H1 (cell line): ENCODE measurements at regions not wholly inside any gene's neighbourhood (a gene's known extent, or its start where the extent isn't known, plus 50 kb on each side); places are given as distances from the start of the nearest gene placed in this dataset.

Experiments
- CTCF ChIA-PET: fragments of 300-600 bp; sonication (Branson Sonifier 250); formaldehyde crosslinking; loops from one replicate; lab custom pipeline; 2021; ENCODE audit not compliant: partially characterized antibody; lab: Charles Lee
- POLR2A ChIA-PET: fragments of 300-600 bp; sonication (Branson Sonifier 250); formaldehyde crosslinking; loops from one replicate; lab custom pipeline; 2021; ENCODE audit warnings: inconsistent platforms; ENCODE audit not compliant: partially characterized antibody; lab: Charles Lee
- DNase-seq, 2 experiments: peaks; one replicate each; pipeline versions ENCODE4 v3.0.0 to v3.0.0-alpha.2; 2010 to 2022; ENCODE audit warnings: low spot score in 2 of 2, low read depth in 1 of 2, mixed read lengths in 1 of 2
- FAIRE-seq: peaks from 2 replicates; lab custom pipeline; 2011; peaks lifted over from hg19 to GRCh38; lab: Jason Lieb, UNC
- H2AFZ ChIP-seq: 2 replicates; pipeline ENCODE4 v1.8.1; 2012; ENCODE audit warnings: low read length, inconsistent platforms
- H2AK5ac ChIP-seq: 2 replicates; pipeline ENCODE4 v1.6.1; 2013; ENCODE audit warnings: low read depth, low read length
- H2BK120ac ChIP-seq: replicated peaks from 2 replicates; pipeline ENCODE3; 2013; ENCODE audit warnings: low read depth, low read length, inconsistent platforms
- H2BK12ac ChIP-seq: 2 replicates; pipeline ENCODE4 v1.6.1; 2013; ENCODE audit warnings: low read depth, low read length
- H2BK15ac ChIP-seq: 2 replicates; pipeline ENCODE4 v1.6.1; 2013; ENCODE audit warnings: low read length
- H2BK20ac ChIP-seq: 2 replicates; pipeline ENCODE4 v1.6.1; 2013; ENCODE audit warnings: low read length
- H2BK5ac ChIP-seq: 2 replicates; pipeline ENCODE4 v1.6.1; 2013; ENCODE audit warnings: low read depth, low read length
- H3K14ac ChIP-seq: 2 replicates; pipeline ENCODE4 v1.6.1; 2013; ENCODE audit warnings: inconsistent platforms; ENCODE audit not compliant: insufficient read length
- H3K18ac ChIP-seq: 2 replicates; pipeline ENCODE4 v1.6.1; 2013; ENCODE audit warnings: low read length; ENCODE audit errors: extremely low read depth
- H3K23ac ChIP-seq: 2 replicates; pipeline ENCODE4 v1.6.1; 2013; ENCODE audit warnings: inconsistent platforms; ENCODE audit not compliant: insufficient read length
- H3K23me2 ChIP-seq: 2 replicates; pipeline ENCODE4 v1.6.1; 2013; ENCODE audit warnings: low read depth, low read length
- H3K27ac ChIP-seq: 2 replicates; pipeline ENCODE4 v1.6.1; 2011; ENCODE audit warnings: low read depth, low read length, inconsistent platforms
- H3K27me3 ChIP-seq, 4 experiments: replicated peaks in 1 of 4; 1 replicate in 1 of 4; 2 replicates in 3 of 4; pipeline versions ENCODE4 v1.6.1 to v1.8.1; 2011 to 2013; ENCODE audit warnings: low read length in 3 of 4, mild to moderate bottlenecking in 3 of 4, inconsistent platforms in 2 of 4, mixed read lengths in 2 of 4, moderate library complexity in 1 of 4; ENCODE audit not compliant: control insufficient read depth in 3 of 4, insufficient read depth in 3 of 4; ENCODE audit errors: extremely low read depth in 1 of 4
- H3K36me3 ChIP-seq, 4 experiments: 2 replicates each; pipeline versions ENCODE4 v1.6.1 to v1.8.1; 2011 to 2013; ENCODE audit warnings: mild to moderate bottlenecking in 4 of 4, low read length in 3 of 4, moderate library complexity in 2 of 4, control low read depth in 1 of 4, inconsistent platforms in 1 of 4; ENCODE audit not compliant: insufficient read depth in 4 of 4, control insufficient read depth in 2 of 4
- H3K4ac ChIP-seq: replicated peaks from 2 replicates; pipeline ENCODE3; 2013; ENCODE audit warnings: low read length, low read depth, mixed read lengths, inconsistent platforms; ENCODE audit not compliant: insufficient read length
- H3K4me1 ChIP-seq, 4 experiments: replicated peaks in 1 of 4; 1 replicate in 1 of 4; 2 replicates in 3 of 4; pipeline versions ENCODE4 v1.6.1 to v1.8.1; 2011 to 2013; ENCODE audit warnings: low read length in 3 of 4, inconsistent platforms in 2 of 4, mixed read lengths in 1 of 4; ENCODE audit not compliant: insufficient read depth in 4 of 4, control insufficient read depth in 3 of 4
- H3K4me2 ChIP-seq, 2 experiments: 2 replicates each; pipeline versions ENCODE4 v1.6.1 to v1.8.1; 2011 to 2013; ENCODE audit warnings: low read depth in 2 of 2, low read length in 2 of 2, control low read depth in 1 of 2, inconsistent platforms in 1 of 2, mild to moderate bottlenecking in 1 of 2; ENCODE audit not compliant: insufficient read depth in 1 of 2
- H3K4me3 ChIP-seq, 4 experiments: fragments of 200-600, 300-600 bp in 1 of 4; sonication (generic), shearing (Covaris generic), sonication (Bioruptor Twin) in 1 of 4; 2 replicates each; pipeline versions ENCODE4 v1.5.1 to v1.8.1; 2011 to 2016; ENCODE audit warnings: low read length in 4 of 4, low read depth in 3 of 4, control low read depth in 2 of 4, inconsistent platforms in 2 of 4, mild to moderate bottlenecking in 2 of 4, mixed read lengths in 1 of 4, moderate library complexity in 1 of 4; ENCODE audit not compliant: insufficient read depth in 2 of 4; ENCODE audit errors: extremely low read depth in 1 of 4
- H3K56ac ChIP-seq: replicated peaks from 2 replicates; pipeline ENCODE3; 2013; ENCODE audit warnings: low read depth, mild to moderate bottlenecking, mixed read lengths, low read length, inconsistent platforms; ENCODE audit not compliant: insufficient read length
- H3K79me1 ChIP-seq: 2 replicates; pipeline ENCODE4 v1.6.1; 2013; ENCODE audit warnings: low read depth, low read length, control low read depth
- H3K79me2 ChIP-seq, 2 experiments: 2 replicates each; pipeline versions ENCODE4 v1.6.1 to v1.8.1; 2012 to 2013; ENCODE audit warnings: low read length in 2 of 2, mild to moderate bottlenecking in 2 of 2, inconsistent platforms in 1 of 2; ENCODE audit not compliant: insufficient read depth in 2 of 2, control insufficient read depth in 1 of 2
- H3K9ac ChIP-seq, 4 experiments: replicated peaks in 1 of 4; 1 replicate in 1 of 4; 2 replicates in 3 of 4; pipeline versions ENCODE4 v1.6.1 to v1.8.1; 2011 to 2013; ENCODE audit warnings: low read depth in 3 of 4, low read length in 3 of 4, control low read depth in 2 of 4, mild to moderate bottlenecking in 2 of 4, moderate library complexity in 2 of 4, inconsistent platforms in 1 of 4; ENCODE audit errors: extremely low read depth in 1 of 4
- H3K9me3 ChIP-seq, 2 experiments: 2 replicates each; pipeline versions ENCODE4 v1.6.1 to v1.8.1; 2012 to 2013; ENCODE audit warnings: mild to moderate bottlenecking in 2 of 2, moderate library complexity in 2 of 2, control low read depth in 1 of 2, inconsistent platforms in 1 of 2, low read depth in 1 of 2, low read length in 1 of 2, mixed read lengths in 1 of 2; ENCODE audit not compliant: insufficient read depth in 2 of 2
- H4K20me1 ChIP-seq, 2 experiments: replicated peaks in 1 of 2; 2 replicates each; pipeline versions ENCODE3 to v1.8.1; 2011 to 2013; ENCODE audit warnings: inconsistent platforms in 2 of 2, low read length in 2 of 2, mild to moderate bottlenecking in 1 of 2; ENCODE audit not compliant: insufficient read depth in 2 of 2, control insufficient read depth in 1 of 2
- H4K5ac ChIP-seq: 2 replicates; pipeline ENCODE4 v1.6.1; 2013; ENCODE audit warnings: low read length, low read depth, mixed read lengths, inconsistent platforms; ENCODE audit not compliant: insufficient read length
- H4K8ac ChIP-seq: 2 replicates; pipeline ENCODE4 v1.8.0; 2013; ENCODE audit warnings: mild to moderate bottlenecking, moderate library complexity, low read length, inconsistent platforms; ENCODE audit not compliant: insufficient read depth; ENCODE audit errors: extremely low read depth
- H4K91ac ChIP-seq: replicated peaks from 2 replicates; pipeline ENCODE3; 2013; ENCODE audit warnings: low read length, mixed read lengths, inconsistent platforms; ENCODE audit not compliant: insufficient read length
- CEBPB ChIP-seq: IDR thresholded peaks from 2 replicates; pipeline ENCODE4 v1.6.1; 2012; ENCODE audit warnings: low read depth, low read length
- CTBP2 ChIP-seq: IDR thresholded peaks from 2 replicates; pipeline ENCODE4 v1.7.0; 2011; ENCODE audit warnings: borderline replicate concordance, mild to moderate bottlenecking, moderate library complexity, mixed read lengths, low read length; ENCODE audit not compliant: insufficient read depth, insufficient read length
- EZH2 ChIP-seq: fragments of 200-600 bp; sonication (generic); IDR thresholded peaks from 2 replicates; pipeline ENCODE4 v1.7.1; 2012; ENCODE audit warnings: low read depth, mild to moderate bottlenecking, moderate library complexity, low read length, inconsistent platforms; ENCODE audit not compliant: severe bottlenecking
- GTF2F1 ChIP-seq: IDR thresholded peaks from 2 replicates; pipeline ENCODE4 v1.6.1; 2012; ENCODE audit warnings: low read depth, low read length, improper control_type of control experiment, borderline replicate concordance
- KDM4A ChIP-seq: IDR thresholded peaks from one replicate; pipeline ENCODE4 v1.7.1; 2012; ENCODE audit warnings: low read depth, mild to moderate bottlenecking, moderate library complexity, low read length, inconsistent platforms; ENCODE audit not compliant: severe bottlenecking
- POLR2A ChIP-seq, 2 experiments: IDR thresholded peaks; 1 replicate in 1 of 2; 2 replicates in 1 of 2; pipeline ENCODE4 v1.6.1; 2011; ENCODE audit warnings: low read depth in 2 of 2, low read length in 2 of 2, mild to moderate bottlenecking in 2 of 2; ENCODE audit errors: control extremely low read depth in 1 of 2
- RNF2 ChIP-seq: fragments of 200-900, 300-1000 bp; sonication (generic); IDR thresholded peaks from 2 replicates; pipeline ENCODE4 v1.7.1; 2016; ENCODE audit warnings: borderline replicate concordance, low read depth, mild to moderate bottlenecking, antibody characterized with exemption, low read length; ENCODE audit not compliant: poor library complexity, severe bottlenecking; ENCODE audit errors: missing control alignments
- SAP30 ChIP-seq: fragments of 300-600 bp; sonication (generic); IDR thresholded peaks from 2 replicates; pipeline ENCODE4 v1.7.1; 2012; ENCODE audit warnings: low read length, moderate library complexity, mild to moderate bottlenecking, inconsistent platforms; ENCODE audit not compliant: insufficient read depth, insufficient replicate concordance
- SIN3A ChIP-seq, 2 experiments: IDR thresholded peaks in 1 of 2; conservative IDR thresholded peaks in 1 of 2; 2 replicates each; pipeline ENCODE4 v1.6.1; 2011 to 2012; ENCODE audit warnings: low read length in 2 of 2, improper control_type of control experiment in 1 of 2, low read depth in 1 of 2, mild to moderate bottlenecking in 1 of 2
- SP2 ChIP-seq: IDR thresholded peaks from 2 replicates; pipeline ENCODE4 v1.6.1; 2012; ENCODE audit warnings: mild to moderate bottlenecking, low read length, inconsistent platforms
- ZNF274 ChIP-seq: IDR thresholded peaks from 2 replicates; pipeline ENCODE4 v1.7.0; 2012; ENCODE audit warnings: low read length, borderline replicate concordance; ENCODE audit errors: extremely low read depth
- WGBS, 2 experiments: shearing (Covaris generic) in 1 of 2; methylation state at CpG; one replicate each; pipeline versions ENCODE4 v1.1.6 to v1.1.7; 2013 to 2015; ENCODE audit warnings: low lambda C conversion rate in 2 of 2, mixed read lengths in 2 of 2, inconsistent platforms in 1 of 2, low coverage in 1 of 2, missing lambda C conversion rate in 1 of 2; ENCODE audit not compliant: insufficient replicate concordance in 2 of 2, insufficient coverage in 1 of 2, insufficient read length in 1 of 2; ENCODE audit errors: extremely low coverage in 1 of 2, missing lambda C conversion rate in 1 of 2; 5-methylcytosine and 5-hydroxymethylcytosine counted together
- TF ChIP-seq, protein P1 (sequence below): IDR thresholded peaks from 2 replicates; pipeline ENCODE4 v1.6.1; 2011; ENCODE audit warnings: low read length, improper control_type of control experiment

DNA sequence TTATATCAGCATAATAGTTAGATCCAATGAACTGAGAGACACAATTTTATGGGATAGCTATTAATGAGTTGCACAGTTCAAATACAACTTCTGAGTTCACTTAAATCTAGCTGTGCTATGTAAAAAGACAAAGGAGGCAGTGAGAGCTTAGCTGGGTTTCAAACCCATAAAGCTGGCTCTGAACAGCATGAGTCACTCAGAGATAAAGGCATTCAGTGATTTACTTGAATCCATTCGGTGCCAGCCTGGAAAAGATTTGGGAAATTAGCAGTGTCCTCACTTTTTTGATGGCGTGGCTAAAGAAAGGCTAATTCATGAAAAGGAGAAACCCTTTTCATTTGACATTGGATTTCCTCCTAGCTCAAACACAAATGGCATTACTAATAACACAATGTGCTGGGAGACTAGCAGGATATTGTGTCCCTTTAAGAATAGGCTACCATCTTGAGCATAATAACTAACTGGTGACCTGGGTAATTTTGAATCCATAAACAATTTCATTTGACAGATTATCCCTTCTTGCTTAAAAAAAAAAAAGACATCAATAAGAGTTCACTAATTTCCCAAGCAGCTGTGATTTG, 98.4 kb upstream of the NEUROD1 start:
- POLR2A ChIA-PET: interaction anchor here (0.6 kb wide), 1 partner anchor 244 kb away, joined by 3 read pairs; no protein-coding TSS in a partner anchor
- TF ChIP-seq, protein P1, sequence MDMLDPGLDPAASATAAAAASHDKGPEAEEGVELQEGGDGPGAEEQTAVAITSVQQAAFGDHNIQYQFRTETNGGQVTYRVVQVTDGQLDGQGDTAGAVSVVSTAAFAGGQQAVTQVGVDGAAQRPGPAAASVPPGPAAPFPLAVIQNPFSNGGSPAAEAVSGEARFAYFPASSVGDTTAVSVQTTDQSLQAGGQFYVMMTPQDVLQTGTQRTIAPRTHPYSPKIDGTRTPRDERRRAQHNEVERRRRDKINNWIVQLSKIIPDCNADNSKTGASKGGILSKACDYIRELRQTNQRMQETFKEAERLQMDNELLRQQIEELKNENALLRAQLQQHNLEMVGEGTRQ: no peak
- TF ChIP-seq GTF2F1: no peak
- TF ChIP-seq SIN3A (conservative IDR thresholded peaks at IDR 0.05 in 1 of 2, IDR thresholded peaks at IDR 0.05 in 1 of 2; ENCODE audit: low read depth in 1 of 2, low read length in 2 of 2): no peak
- no peak for TF ChIP-seq ZNF274
- TF ChIP-seq POLR2A (IDR thresholded peaks at IDR 0.05; ENCODE audit: control extremely low read depth in 1 of 2, low read depth in 2 of 2, low read length in 2 of 2): no peak
- no peak for TF ChIP-seq CEBPB
- TF ChIP-seq SAP30: no peak
- TF ChIP-seq EZH2: no peak
- no peak for TF ChIP-seq KDM4A
- no peak for TF ChIP-seq CTBP2
- no peak for TF ChIP-seq SP2
- no peak for TF ChIP-seq RNF2

More for the DNA sequence above, 98.4 kb upstream of the NEUROD1 start:
- Histone ChIP-seq H2BK15ac (no peak overlapping the region), H3K18ac (no peak overlapping the region), H4K8ac (no peak overlapping the region), H2AK5ac (no peak overlapping the region), H3K23me2 (no peaks in the 10 kb centered on the region), H3K23ac (no peak overlapping the region), H3K9ac (no peak overlapping the region), H3K56ac (no peak overlapping the region), H3K4me1 (no peaks in the 10 kb centered on the region), H2BK20ac (no peak overlapping the region), H3K9me3 (no peaks in the 10 kb centered on the region), H3K27me3 (peaks cover 0 to 1% (median 0%) of the 10 kb centered on the region in 4 experiments; a peak in 1 of 7 replicates), H4K5ac (no peak overlapping the region), H3K79me1 (no peaks in the 10 kb centered on the region), H2BK5ac (no peak overlapping the region), H3K79me2 (no peaks in the 10 kb centered on the region), H2BK12ac (no peak overlapping the region), H2BK120ac (no peak overlapping the region), H3K36me3 (no peaks in the 10 kb centered on the region), H3K4me2 (no peak overlapping the region), H4K20me1 (no peaks in the 10 kb centered on the region), H3K4ac (no peak overlapping the region), H3K27ac (no peak overlapping the region), H3K4me3 (no peak overlapping the region), H3K14ac (no peak overlapping the region), H2AFZ (no peak overlapping the region), H4K91ac (no peak overlapping the region)
- FAIRE-seq: no peak
- CTCF ChIA-PET: interaction anchor here (0.7 to 1.5 kb wide), 7 partner anchors 9 to 1197 kb away, joined by 3 to 5 read pairs (median 3); no protein-coding TSS in a partner anchor
- WGBS, 2 experiments: 94% methylated on average over 2 of the region's 2 CpGs; no CpG with 5 or more reads in 1 of the 2 experiments
- no peak for DNase-seq
